HepG2 (cell line): ENCODE measurements at regions not wholly inside any gene's neighbourhood (a gene's known extent, or its start where the extent isn't known, plus 50 kb on each side); places are given as distances from the start of the nearest gene placed in this dataset.

Experiments used
- ATAC-seq: fragments of 200-7000 bp; cut with Tn5 transposase; 3 replicates; pipeline ENCODE4 v1.9.1; 2020; ENCODE audit warnings: mild to moderate bottlenecking, moderate library complexity
- BruUV-seq: library from RNA; stranded (reverse); fragments of 400-500 nt; replicated peaks from 2 replicates; lab custom pipeline; 2021; lab: Mats Ljungman, UMichigan
- CTCF ChIA-PET: fragments of 300-600 bp; formaldehyde crosslinking; extraction: SDS; loops from one replicate; lab custom pipeline; 2021; ENCODE audit warnings: low total read pairs, inconsistent platforms, low intra/inter-chr PET ratio; lab: Yijun Ruan, JAX
- POLR2A ChIA-PET: fragments of 350-600 bp; sonication (Branson Sonifier 250); formaldehyde crosslinking; loops from one replicate; lab custom pipeline; 2020; ENCODE audit warnings: antibody characterized with exemption, inconsistent platforms; lab: Yijun Ruan, JAX
- DNase-seq: peaks from one replicate; pipeline ENCODE4 v3.0.0-alpha.2; 2015; ENCODE audit warnings: low spot score
- FAIRE-seq: peaks from 3 replicates; lab custom pipeline; 2011; peaks lifted over from hg19 to GRCh38; lab: Jason Lieb, UNC
- H2AFZ ChIP-seq: one replicate; pipeline ENCODE4 v1.6.1; 2011; ENCODE audit warnings: low read length, inconsistent platforms
- H3K27ac ChIP-seq: fragments of 300-600 bp; 3 replicates; pipeline ENCODE4 v1.8.0; 2011; ENCODE audit warnings: mixed run types, mild to moderate bottlenecking, mixed read lengths, low read length, inconsistent platforms; ENCODE audit not compliant: insufficient read depth; ENCODE audit errors: extremely low read length
- H3K27me3 ChIP-seq, 2 experiments: fragments of 200-600 bp in 1 of 2; 2 replicates in 1 of 2; 3 replicates in 1 of 2; pipeline versions ENCODE4 v1.6.0 to v1.8.0; 2011; ENCODE audit warnings: low read length in 2 of 2, mild to moderate bottlenecking in 2 of 2, moderate library complexity in 2 of 2, inconsistent platforms in 1 of 2; ENCODE audit not compliant: insufficient read depth in 2 of 2, control insufficient read depth in 1 of 2
- H3K36me3 ChIP-seq, 2 experiments: fragments of 200-600 bp in 1 of 2; replicated peaks in 1 of 2; 2 replicates in 1 of 2; 3 replicates in 1 of 2; pipeline versions ENCODE4 v1.5.1 to v1.8.0; 2011; ENCODE audit warnings: low read length in 2 of 2, inconsistent platforms in 1 of 2; ENCODE audit not compliant: insufficient read depth in 2 of 2, control insufficient read depth in 1 of 2
- H3K4me1 ChIP-seq: 2 replicates; pipeline ENCODE4 v1.5.1; 2012; ENCODE audit warnings: low read length, inconsistent platforms; ENCODE audit not compliant: insufficient read depth
- H3K4me2 ChIP-seq: 2 replicates; pipeline ENCODE4 v1.6.0; 2011; ENCODE audit warnings: low read depth, low read length, inconsistent platforms
- H3K4me3 ChIP-seq, 3 experiments: fragments of 200-600 bp in 1 of 3; sonication (generic), shearing (Covaris generic) in 1 of 3; replicated peaks in 1 of 3; 2 replicates each; pipeline ENCODE4 v1.5.1; 2011 to 2016; ENCODE audit warnings: low read length in 3 of 3, inconsistent platforms in 2 of 3, low read depth in 2 of 3, mild to moderate bottlenecking in 2 of 3, control low read depth in 1 of 3, mixed read lengths in 1 of 3; ENCODE audit not compliant: insufficient read depth in 1 of 3
- H3K79me2 ChIP-seq: one replicate; pipeline ENCODE4 v1.6.1; 2011; ENCODE audit warnings: low read length, inconsistent platforms; ENCODE audit not compliant: insufficient read depth
- H3K9ac ChIP-seq: 2 replicates; pipeline ENCODE4 v1.6.0; 2011; ENCODE audit warnings: mild to moderate bottlenecking, low read depth, low read length, inconsistent platforms; ENCODE audit not compliant: insufficient read depth
- H3K9me3 ChIP-seq: 2 replicates; pipeline ENCODE4 v1.5.1; 2012; ENCODE audit warnings: mild to moderate bottlenecking, low read length
- H4K20me1 ChIP-seq: 2 replicates; pipeline ENCODE4 v1.6.0; 2011; ENCODE audit warnings: inconsistent platforms, mild to moderate bottlenecking, low read length, moderate library complexity; ENCODE audit not compliant: insufficient read depth
- ATAD3A ChIP-seq: sonication (generic); formaldehyde crosslinking; IDR thresholded peaks from 2 replicates; pipeline ENCODE4 v1.4.0; 2020; ENCODE audit warnings: missing genetic modification reagents
- BCLAF1 ChIP-seq: fragments of 450-650 bp; IDR thresholded peaks from 2 replicates; pipeline ENCODE4 v1.6.1; 2017; ENCODE audit warnings: mild to moderate bottlenecking
- FOSL2 ChIP-seq: sonication (generic); formaldehyde crosslinking; IDR thresholded peaks from 2 replicates; pipeline ENCODE4 v1.4.0; 2020; ENCODE audit warnings: missing genetic modification reagents
- HCFC1 ChIP-seq: fragments of 150-350 bp; IDR thresholded peaks from 2 replicates; pipeline ENCODE4 v1.6.1; 2014; ENCODE audit warnings: low read depth, low read length
- MTA1 ChIP-seq: sonication (generic); formaldehyde crosslinking; IDR thresholded peaks from 2 replicates; pipeline ENCODE4 v1.4.0; 2020; ENCODE audit warnings: missing genetic modification reagents, mild to moderate bottlenecking, borderline replicate concordance
- PITX1 ChIP-seq: sonication (generic); formaldehyde crosslinking; IDR thresholded peaks from 2 replicates; pipeline ENCODE4 v1.5.1; 2020; ENCODE audit warnings: mild to moderate bottlenecking, missing genetic modification reagents
- TEAD3 ChIP-seq: optimal IDR thresholded peaks from 2 replicates; pipeline ENCODE3; 2016; ENCODE audit warnings: borderline replicate concordance
- ZHX2 ChIP-seq, 2 experiments: sonication (generic) in 1 of 2; formaldehyde crosslinking in 1 of 2; IDR thresholded peaks; 2 replicates each; pipeline versions ENCODE4 v1.6.1 to v1.9.0; 2014 to 2022; ENCODE audit warnings: antibody characterized with exemption in 1 of 2, borderline replicate concordance in 1 of 2, inconsistent platforms in 1 of 2, low read depth in 1 of 2, missing genetic modification reagents in 1 of 2
- ZNF296 ChIP-seq: sonication (generic); formaldehyde crosslinking; conservative IDR thresholded peaks from 2 replicates; pipeline ENCODE4 v1.5.0; 2020; ENCODE audit warnings: mild to moderate bottlenecking, missing genetic modification reagents
- ZNF530 ChIP-seq: sonication (generic); formaldehyde crosslinking; IDR thresholded peaks from 2 replicates; pipeline ENCODE4 v1.5.0; 2020; ENCODE audit warnings: low read depth, mild to moderate bottlenecking, missing genetic modification reagents
- WGBS: methylation state at CpG from one replicate; pipeline ENCODE4 v1.1.6; 2017; ENCODE audit warnings: low lambda C conversion rate; 5-methylcytosine and 5-hydroxymethylcytosine counted together
- in situ Hi-C: cut with HindIII; loops from 2 replicates; pipeline ENCODE4 v1.10.0; 2017; ENCODE audit warnings: low pct_unique_long_range_greater_than_20kb; ENCODE audit not compliant: extremely low pct_ligation_motif_present
- intact Hi-C: fragments of 100-400 bp; cut with micrococcal nuclease; formaldehyde crosslinking; loops from one replicate; pipeline ENCODE4 v1.10.0; 2022; ENCODE audit not compliant: unreplicated experiment
- TF ChIP-seq, protein P1 (sequence below): sonication (generic); formaldehyde crosslinking; IDR thresholded peaks from 2 replicates; pipeline ENCODE4 v1.4.0; 2020; ENCODE audit warnings: mild to moderate bottlenecking, missing genetic modification reagents, borderline replicate concordance

- in situ Hi-C loops (no loop called here), intact Hi-C loops (loop anchor here (2.0 to 5.0 kb wide), 2 partner anchors 167 to 265 kb away; partner anchors contain the start of gene PELI1)
- Histone ChIP-seq H3K27me3 (peaks cover 3 to 25% of the 10 kb centered on the region in 2 experiments; a peak in 3 of 5 replicates), H2AFZ (no peak overlapping the region), H4K20me1 (no peaks in the 10 kb centered on the region), H3K9me3 (no peaks in the 10 kb centered on the region), H3K4me3 (peak overlapping the region in 1 of 3 experiments; percentile 9; a peak in 2 of 6 replicates), H3K4me1 (peaks cover 26% of the 10 kb centered on the region), H3K9ac (0 out of 2 replicates have a peak overlapping the region, but pooled peaks have one; percentile 2), H3K4me2 (peak overlapping the region; percentile 66), H3K27ac (no peak overlapping the region), H3K36me3 (no peaks in the 10 kb centered on the region), H3K79me2 (no peaks in the 10 kb centered on the region)
- ChIA-PET CTCF (interaction anchor here (1.3 kb wide), 1 partner anchor 262 kb away, joined by 5 read pairs; no protein-coding TSS in a partner anchor), POLR2A (interaction anchor here (1.0 to 2.1 kb wide), 2 partner anchors 19 to 262 kb away, joined by 4 to 5 read pairs; no protein-coding TSS in a partner anchor)
- TSS peak; percentile 76 for BruUV-seq
- 14% methylated on average over 13 of the region's 13 CpGs for WGBS
- DNase-seq (peak; percentile 85), FAIRE-seq (peak; percentile 80), ATAC-seq (peak; percentile 94)
- peak; percentile 70 for TF ChIP-seq TEAD3 (CRISPR knock-in tag)
- no peak for TF ChIP-seq HCFC1
- no peak for TF ChIP-seq PITX1
- no peak for TF ChIP-seq BCLAF1
- TF ChIP-seq MTA1 (CRISPR knock-in tag): no peak
- TF ChIP-seq ZNF296 (CRISPR knock-in tag): no peak
- peak; percentile 38 for TF ChIP-seq FOSL2
- TF ChIP-seq ZNF530: no peak
- no peak for TF ChIP-seq ZHX2 (IDR thresholded peaks at IDR 0.05; ENCODE audit: low read depth)
- TF ChIP-seq ZHX2 (CRISPR knock-in tag; IDR thresholded peaks at IDR 0.05; ENCODE audit: borderline replicate concordance): no peak
- TF ChIP-seq ATAD3A: no peak
- TF ChIP-seq, protein P1, sequence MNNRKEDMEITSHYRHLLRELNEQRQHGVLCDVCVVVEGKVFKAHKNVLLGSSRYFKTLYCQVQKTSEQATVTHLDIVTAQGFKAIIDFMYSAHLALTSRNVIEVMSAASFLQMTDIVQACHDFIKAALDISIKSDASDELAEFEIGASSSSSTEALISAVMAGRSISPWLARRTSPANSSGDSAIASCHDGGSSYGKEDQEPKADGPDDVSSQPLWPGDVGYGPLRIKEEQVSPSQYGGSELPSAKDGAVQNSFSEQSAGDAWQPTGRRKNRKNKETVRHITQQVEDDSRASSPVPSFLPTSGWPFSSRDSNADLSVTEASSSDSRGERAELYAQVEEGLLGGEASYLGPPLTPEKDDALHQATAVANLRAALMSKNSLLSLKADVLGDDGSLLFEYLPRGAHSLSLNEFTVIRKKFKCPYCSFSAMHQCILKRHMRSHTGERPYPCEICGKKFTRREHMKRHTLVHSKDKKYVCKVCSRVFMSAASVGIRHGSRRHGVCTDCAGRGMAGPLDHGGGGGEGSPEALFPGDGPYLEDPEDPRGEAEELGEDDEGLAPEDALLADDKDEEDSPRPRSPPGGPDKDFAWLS (CRISPR knock-in tag): no peak
Observed at GRCh38 chr2:64311948-64312621, 141.9 kb upstream of the LGALSL start.
